HEK293 (cell line): ENCODE measurements at regions not wholly inside any gene's neighbourhood (a gene's known extent, or its start where the extent isn't known, plus 50 kb on each side); places are given as distances from the start of the nearest gene placed in this dataset.

ENCODE experiments used
- CTCF ChIA-PET: fragments of 350-600 bp; formaldehyde crosslinking; extraction: SDS; loops from one replicate; lab custom pipeline; 2021; ENCODE audit warnings: antibody characterized with exemption; lab: Yijun Ruan, JAX
- POLR2A ChIA-PET: fragments of 300-600 bp; formaldehyde crosslinking; extraction: SDS; loops from one replicate; lab custom pipeline; 2020; ENCODE audit warnings: antibody characterized with exemption, inconsistent platforms; lab: Yijun Ruan, JAX
- H3K27ac ChIP-seq: fragments of 200-500 bp; sonication (Bioruptor generic); 2 replicates; pipeline ENCODE4 v1.5.1; 2014; ENCODE audit warnings: low read depth, low read length, control low read depth, inconsistent platforms; ENCODE audit errors: extremely low read depth
- H3K36me3 ChIP-seq, 2 experiments: fragments of 200-500 bp in 1 of 2; sonication (Bioruptor generic) in 1 of 2; 1 replicate in 1 of 2; 2 replicates in 1 of 2; pipeline ENCODE4 v1.5.1; 2014 to 2017; ENCODE audit warnings: inconsistent platforms in 2 of 2, low read length in 2 of 2; ENCODE audit not compliant: control insufficient read depth in 2 of 2, insufficient read depth in 1 of 2
- H3K4me1 ChIP-seq: fragments of 200-500 bp; sonication (Bioruptor generic); 2 replicates; pipeline ENCODE4 v1.5.1; 2014; ENCODE audit warnings: mild to moderate bottlenecking, low read length, inconsistent platforms; ENCODE audit not compliant: control insufficient read depth, insufficient read depth
- H3K4me3 ChIP-seq: 2 replicates; pipeline ENCODE4 v1.5.1; 2011; ENCODE audit warnings: low read depth, mild to moderate bottlenecking, control low read depth, low read length, moderate library complexity
- H3K9me3 ChIP-seq: fragments of 200-500 bp; sonication (Bioruptor generic); 2 replicates; pipeline ENCODE4 v1.5.1; 2014; ENCODE audit warnings: low read depth, low read length, inconsistent platforms; ENCODE audit not compliant: control insufficient read depth, insufficient read depth
- BCL6B ChIP-seq: fragments of 450-650 bp; formaldehyde crosslinking; IDR thresholded peaks from 2 replicates; pipeline ENCODE4 v1.5.1; 2017; ENCODE audit warnings: missing biosample characterization, missing genetic modification characterization
- KLF10 ChIP-seq: fragments of 450-650 bp; IDR thresholded peaks from 2 replicates; pipeline ENCODE4 v1.5.1; 2018; ENCODE audit warnings: missing biosample characterization, mild to moderate bottlenecking, missing genetic modification characterization
- KLF9 ChIP-seq: fragments of 450-650 bp; formaldehyde crosslinking; IDR thresholded peaks from 2 replicates; pipeline ENCODE4 v1.5.1; 2016; ENCODE audit warnings: missing biosample characterization, missing genetic modification characterization, low read depth
- PRDM1 ChIP-seq: fragments of 450-650 bp; formaldehyde crosslinking; IDR thresholded peaks from 2 replicates; pipeline ENCODE4; 2016; ENCODE audit warnings: missing biosample characterization, missing genetic modification characterization
- PRDM2 ChIP-seq: fragments of 450-650 bp; formaldehyde crosslinking; IDR thresholded peaks from 2 replicates; pipeline ENCODE4 v1.5.1; 2016; ENCODE audit warnings: missing biosample characterization, missing genetic modification characterization, borderline replicate concordance
- PRDM6 ChIP-seq: fragments of 450-650 bp; formaldehyde crosslinking; IDR thresholded peaks from 2 replicates; pipeline ENCODE4 v1.5.1; 2017; ENCODE audit warnings: missing biosample characterization, missing genetic modification characterization
- SP7 ChIP-seq: fragments of 450-650 bp; formaldehyde crosslinking; IDR thresholded peaks from 2 replicates; pipeline ENCODE4 v1.5.1; 2016; ENCODE audit warnings: missing biosample characterization, missing genetic modification characterization
- ZBTB17 ChIP-seq: fragments of 450-650 bp; formaldehyde crosslinking; IDR thresholded peaks from 2 replicates; pipeline ENCODE4 v1.5.1; 2016; ENCODE audit warnings: missing biosample characterization, missing genetic modification characterization
- ZIC2 ChIP-seq: fragments of 450-650 bp; formaldehyde crosslinking; IDR thresholded peaks from 2 replicates; pipeline ENCODE4 v1.5.1; 2016; ENCODE audit warnings: missing biosample characterization, missing genetic modification characterization
- ZNF133 ChIP-seq: fragments of 450-650 bp; formaldehyde crosslinking; IDR thresholded peaks from 2 replicates; pipeline ENCODE4 v1.5.1; 2016; ENCODE audit warnings: missing biosample characterization, missing genetic modification characterization
- ZNF148 ChIP-seq: fragments of 450-650 bp; formaldehyde crosslinking; IDR thresholded peaks from 2 replicates; pipeline ENCODE4 v1.5.0; 2017; ENCODE audit warnings: missing biosample characterization, missing genetic modification characterization, borderline replicate concordance
- ZNF169 ChIP-seq: fragments of 450-650 bp; formaldehyde crosslinking; IDR thresholded peaks from 2 replicates; pipeline ENCODE4 v1.5.1; 2016; ENCODE audit warnings: missing biosample characterization, missing genetic modification characterization
- ZNF18 ChIP-seq: fragments of 450-650 bp; formaldehyde crosslinking; IDR thresholded peaks from 2 replicates; pipeline ENCODE4 v1.5.1; 2016; ENCODE audit warnings: missing biosample characterization, missing genetic modification characterization
- ZNF184 ChIP-seq: fragments of 450-650 bp; IDR thresholded peaks from 2 replicates; pipeline ENCODE4 v1.5.1; 2018; ENCODE audit warnings: missing biosample characterization, mild to moderate bottlenecking, missing genetic modification characterization
- ZNF214 ChIP-seq: fragments of 450-650 bp; formaldehyde crosslinking; IDR thresholded peaks from 2 replicates; pipeline ENCODE4 v1.5.1; 2017; ENCODE audit warnings: missing biosample characterization, mild to moderate bottlenecking, missing genetic modification characterization, borderline replicate concordance
- ZNF37A ChIP-seq: fragments of 450-650 bp; IDR thresholded peaks from 2 replicates; pipeline ENCODE4 v1.5.1; 2018; ENCODE audit warnings: missing biosample characterization, missing genetic modification characterization
- ZNF416 ChIP-seq: fragments of 450-650 bp; formaldehyde crosslinking; IDR thresholded peaks from 2 replicates; pipeline ENCODE4 v1.5.1; 2016; ENCODE audit warnings: missing biosample characterization, missing genetic modification characterization
- ZNF843 ChIP-seq: fragments of 450-650 bp; formaldehyde crosslinking; IDR thresholded peaks from 2 replicates; pipeline ENCODE4 v1.5.1; 2016; ENCODE audit warnings: missing biosample characterization, missing genetic modification characterization

- CTCF ChIA-PET: interaction anchor here (0.7 kb wide), 1 partner anchor 642 kb away, joined by 3 read pairs; no protein-coding TSS in a partner anchor
- no peaks in the 10 kb centered on the region for H3K36me3 ChIP-seq
- H3K4me3 ChIP-seq: no peak overlapping the region
- H3K9me3 ChIP-seq: no peaks in the 10 kb centered on the region
- TF ChIP-seq KLF10 (no peak), ZNF184 (tag by site-specific recombination) (no peak), ZNF133 (tag by site-specific recombination) (no peak), SP7 (tag by site-specific recombination) (no peak), ZBTB17 (no peak), KLF9 (tag by site-specific recombination) (no peak), ZNF18 (no peak), ZNF148 (tag by site-specific recombination) (no peak), PRDM1 (tag by site-specific recombination) (no peak), ZNF37A (tag by site-specific recombination) (no peak), PRDM6 (tag by site-specific recombination) (no peak), BCL6B (tag by site-specific recombination) (no peak)
- no peak overlapping the region for H3K27ac ChIP-seq
- POLR2A ChIA-PET: interaction anchor here (0.7 kb wide), 1 partner anchor 23 kb away, joined by 7 read pairs; no protein-coding TSS in a partner anchor
- H3K4me1 ChIP-seq: no peaks in the 10 kb centered on the region
Measured at GRCh38 chr11:133778161-133778560, 67.2 kb downstream of the SPATA19 start.

- no peaks in the 10 kb centered on the region for H3K9me3 ChIP-seq
- TF ChIP-seq ZNF416 (tag by site-specific recombination) (no peak), ZNF184 (tag by site-specific recombination) (no peak)
- POLR2A ChIA-PET: no interaction called here
- H3K27ac ChIP-seq: no peak overlapping the region
- CTCF ChIA-PET: no interaction called here
- no peaks in the 10 kb centered on the region for H3K36me3 ChIP-seq
- H3K4me1 ChIP-seq: no peaks in the 10 kb centered on the region
- H3K4me3 ChIP-seq: no peak overlapping the region
Measured at GRCh38 chr11:133776671-133777367, 68.5 kb downstream of the SPATA19 start.

GRCh38 chr11:133762538-133762937 is 82.8 kb downstream of the SPATA19 start:
- CTCF ChIA-PET: no interaction called here
- no peaks in the 10 kb centered on the region for H3K9me3 ChIP-seq
- no peaks in the 10 kb centered on the region for H3K36me3 ChIP-seq
- POLR2A ChIA-PET: no interaction called here
- no peak overlapping the region for H3K27ac ChIP-seq
- no peaks in the 10 kb centered on the region for H3K4me1 ChIP-seq
- H3K4me3 ChIP-seq: no peak overlapping the region
- TF ChIP-seq ZNF843 (tag by site-specific recombination) (no peak), ZNF37A (tag by site-specific recombination) (no peak), ZNF214 (tag by site-specific recombination) (no peak), ZNF169 (tag by site-specific recombination) (no peak), PRDM2 (tag by site-specific recombination) (no peak), ZIC2 (tag by site-specific recombination) (no peak)
